Anterior cingulate cortex (tissue), 58 donors: ENCODE measurements at regions not wholly inside any gene's neighbourhood (a gene's known extent, or its start where the extent isn't known, plus 50 kb on each side); places are given as distances from the start of the nearest gene placed in this dataset.

ENCODE experiments used
- DNase-seq, 58 donors: peaks; one replicate each; lab custom pipeline; 2025; lab: John Stamatoyannopoulos, UW

DNA sequence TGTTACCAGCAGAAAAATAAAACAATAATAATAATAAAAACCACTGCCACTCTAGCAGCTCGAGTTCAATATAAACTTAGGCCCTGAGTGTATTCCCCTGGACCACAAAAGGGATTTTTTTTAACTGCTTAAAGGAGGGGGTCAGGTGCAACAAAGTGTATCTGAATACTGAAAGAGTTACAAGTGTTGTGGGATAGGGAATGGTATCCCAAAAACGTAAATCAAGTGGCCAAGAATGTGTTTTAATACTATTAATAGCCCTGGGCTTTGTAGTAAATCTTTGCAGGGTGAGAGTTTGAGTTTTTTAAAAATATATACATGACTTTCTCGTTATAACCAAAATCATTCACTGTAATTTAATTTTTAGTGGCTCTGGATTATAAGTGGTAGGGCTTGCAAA lies 860.1 kb upstream of the INTU start:
- DNase-seq: no peak

DNA sequence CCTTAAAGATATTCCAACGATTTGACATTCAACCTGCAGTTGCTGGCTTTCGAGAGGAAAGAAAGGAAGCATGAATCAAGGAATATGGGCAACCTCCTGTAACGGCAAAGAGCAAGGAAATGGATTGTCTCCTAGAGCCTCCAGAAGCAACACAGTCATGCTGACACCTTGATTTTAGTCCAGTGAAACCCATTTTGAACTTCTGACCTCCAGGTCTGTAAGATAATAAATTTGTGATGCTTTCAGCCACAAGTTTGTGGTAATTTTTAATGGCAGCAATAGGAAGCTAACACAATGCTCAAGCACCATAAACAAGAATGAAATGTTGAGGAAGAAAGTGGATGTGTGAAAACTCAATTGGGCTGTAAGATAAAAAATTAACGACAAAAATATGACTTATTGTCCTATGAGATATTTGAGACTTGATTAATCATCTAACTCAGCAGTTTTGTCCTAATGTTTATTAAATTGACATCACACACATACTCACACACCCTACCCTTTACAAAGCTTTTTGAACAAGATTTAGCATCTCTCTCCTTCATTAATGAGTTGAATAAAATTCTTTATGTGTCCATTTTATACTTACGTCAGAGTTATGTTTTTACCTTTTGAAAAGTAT lies 857.2 kb upstream of the INTU start:
- no peak for DNase-seq

DNA sequence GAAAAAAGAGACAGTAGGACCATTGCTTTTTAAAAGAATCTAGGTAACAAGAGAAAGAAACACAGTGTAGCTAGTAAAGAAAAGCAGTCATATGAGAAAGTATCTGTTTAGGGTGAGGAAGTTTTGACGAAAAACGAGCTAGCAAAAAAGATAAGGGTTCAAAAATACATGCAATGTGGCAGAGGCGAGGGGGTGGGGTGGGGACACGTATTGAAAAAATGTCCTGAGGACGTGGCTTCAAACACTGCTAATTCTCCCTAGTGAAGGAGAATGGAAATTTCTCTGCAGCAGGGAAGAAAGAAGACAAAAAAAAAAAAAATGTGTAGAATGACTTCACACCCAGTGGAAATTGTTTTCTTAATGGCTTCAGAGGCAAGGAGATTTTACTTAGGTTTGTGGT lies 856.4 kb upstream of the INTU start:
- DNase-seq: no peak

DNA sequence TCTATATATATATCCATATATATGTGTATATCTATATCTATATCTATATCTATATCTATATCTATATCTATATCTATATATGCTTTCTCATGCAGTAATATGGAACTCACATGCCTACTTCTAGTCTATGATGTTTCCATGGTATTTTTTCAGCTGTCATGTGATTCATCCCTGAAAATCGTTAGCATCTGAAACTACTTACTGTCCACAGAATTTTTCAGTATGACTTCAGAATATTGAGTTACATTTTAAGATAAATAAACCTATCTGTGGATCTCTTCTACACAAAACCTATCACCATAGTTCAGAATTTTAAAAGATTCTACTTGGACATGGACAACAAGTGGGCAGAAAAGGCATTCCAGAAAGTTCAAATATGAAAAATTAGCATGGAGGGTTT lies 855.1 kb upstream of the INTU start:
- no peak for DNase-seq

DNA sequence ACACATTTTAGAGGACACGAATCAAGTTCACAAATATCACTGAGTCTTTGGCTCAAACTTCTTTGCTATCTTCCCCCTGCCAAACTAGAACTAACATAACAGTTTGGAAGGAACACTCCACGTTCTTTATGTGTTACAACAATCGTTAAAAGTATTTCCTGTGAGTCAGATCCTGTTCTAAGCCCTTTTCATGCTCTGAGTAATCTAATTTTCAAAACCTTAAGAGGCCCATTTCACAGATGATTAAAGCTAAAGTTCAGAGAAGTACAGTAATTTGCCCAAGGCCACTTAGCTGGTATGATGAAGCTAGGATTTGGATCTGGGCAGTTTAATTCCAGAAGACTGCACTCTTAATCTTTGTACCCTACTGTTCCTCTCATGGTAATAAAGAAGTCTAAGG lies 854.4 kb upstream of the INTU start:
- DNase-seq: no peak

DNA sequence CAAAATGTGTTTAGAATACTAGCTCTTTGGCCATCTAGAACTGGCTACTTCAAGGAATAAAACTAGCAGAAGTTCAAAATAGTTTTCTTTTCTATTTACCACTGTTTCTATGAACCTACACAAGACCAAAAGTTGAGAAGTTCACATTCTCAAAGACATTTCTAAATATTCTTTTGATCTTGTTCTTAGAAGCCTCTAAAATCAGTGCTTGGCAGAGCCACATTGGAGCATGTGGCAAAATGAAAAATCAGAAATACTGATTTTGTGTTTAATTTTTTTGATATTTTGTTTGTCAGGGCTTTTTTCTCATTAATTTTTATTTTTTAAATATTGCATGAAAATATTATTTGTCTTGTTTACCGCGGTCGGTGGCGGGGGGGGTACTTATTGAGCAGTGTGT lies 853.8 kb upstream of the INTU start:
- DNase-seq: no peak

DNA sequence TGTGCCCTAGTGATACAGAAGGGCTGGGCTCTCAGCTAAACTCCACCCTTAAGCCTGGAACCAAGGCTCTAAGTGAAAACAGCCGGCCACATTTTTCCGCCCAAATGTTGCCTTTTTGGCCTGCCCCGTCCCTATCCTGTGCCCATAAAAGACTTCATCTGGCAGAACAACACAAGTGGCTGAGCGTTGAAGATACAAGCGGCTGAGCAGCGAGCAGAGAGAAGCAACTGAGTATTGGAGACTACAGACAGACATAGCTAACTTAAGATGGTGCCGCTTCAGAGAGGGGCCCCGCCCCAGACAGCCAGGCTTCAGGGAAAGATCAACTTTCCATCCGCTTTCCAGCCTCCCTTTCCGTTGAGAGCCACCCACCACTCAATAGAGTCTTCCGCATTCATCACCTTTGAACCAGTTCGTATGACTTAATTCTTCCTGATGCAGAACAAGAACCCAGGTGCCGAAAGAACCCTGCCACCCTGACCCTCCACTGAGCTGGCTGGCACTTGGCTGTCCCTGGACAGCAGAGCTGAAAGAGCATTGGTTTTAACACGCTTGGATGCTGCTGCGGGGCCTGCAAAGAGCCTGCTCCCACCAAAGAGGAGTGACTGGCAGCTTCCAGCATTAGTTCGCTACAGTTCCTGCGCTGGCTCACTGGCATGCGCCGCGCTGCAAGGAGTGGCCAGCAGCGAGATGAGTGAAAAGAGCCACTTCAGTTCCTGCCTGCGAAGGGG lies 853.2 kb upstream of the INTU start:
- no peak for DNase-seq

DNA sequence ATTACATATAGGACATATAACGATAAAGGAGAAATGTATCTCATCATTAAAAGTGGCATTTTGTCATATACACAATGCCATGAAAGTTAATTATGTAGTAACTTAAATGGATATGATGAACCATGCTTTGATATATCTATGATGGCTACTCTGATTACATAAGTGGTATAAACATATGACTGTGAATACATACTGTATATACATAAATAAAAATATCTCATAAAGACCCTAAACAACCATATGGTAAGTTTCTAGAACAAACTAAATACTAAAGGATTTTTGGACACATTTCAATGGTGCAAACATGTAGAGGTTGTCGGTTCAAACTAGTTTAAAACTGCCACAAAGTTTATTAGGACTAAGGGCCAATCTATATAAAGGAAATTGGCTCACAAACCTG lies 849.6 kb upstream of the INTU start:
- no peak for DNase-seq

DNA sequence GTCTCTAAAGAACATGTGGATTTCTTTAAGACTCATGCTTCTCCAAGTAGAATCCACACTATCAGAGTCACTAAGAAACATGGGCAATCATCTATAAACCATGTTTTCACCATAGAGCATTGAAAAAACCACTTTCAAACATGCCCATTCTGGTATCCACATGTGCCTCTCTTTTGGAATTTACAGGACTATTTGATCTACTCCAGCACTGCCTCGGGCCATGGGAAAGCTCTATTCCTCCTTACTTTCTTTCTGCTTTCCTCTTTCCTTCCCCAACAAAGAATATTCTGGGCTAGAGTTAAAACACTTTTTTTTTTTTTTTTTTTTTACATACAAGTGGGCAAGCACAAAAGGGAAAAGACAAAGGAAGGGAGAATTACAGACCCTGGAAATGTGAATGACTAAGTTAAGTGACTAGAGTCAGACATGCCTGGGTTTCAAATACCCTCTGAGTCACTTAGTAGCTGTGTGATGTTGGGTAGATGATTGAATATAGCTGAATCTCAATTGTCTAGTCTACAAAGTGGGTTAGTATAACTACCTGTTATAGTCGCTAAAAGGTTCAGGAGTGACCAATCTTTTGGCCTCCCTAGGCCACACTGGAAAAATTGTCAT lies 847.7 kb upstream of the INTU start:
- no peak for DNase-seq

DNA sequence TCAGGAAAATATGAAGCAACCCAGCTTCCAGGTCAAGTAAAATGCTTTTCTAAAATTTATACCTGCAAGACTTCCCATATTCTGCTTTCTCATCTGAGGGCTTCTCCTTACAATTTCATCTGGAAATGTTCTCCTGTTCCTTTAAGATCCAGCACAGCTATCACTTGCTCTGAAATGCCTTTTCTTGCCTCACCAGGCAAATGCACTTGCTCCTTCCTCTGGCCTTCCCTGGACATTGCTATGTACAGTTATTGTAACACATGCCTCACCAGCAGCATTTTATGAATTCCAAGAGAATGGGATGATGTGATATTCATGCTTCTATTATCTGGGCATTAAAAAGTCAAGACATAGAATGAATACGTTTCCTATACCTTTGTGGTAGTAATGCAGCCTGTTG lies 842.1 kb upstream of the INTU start:
- DNase-seq: no peak

DNA sequence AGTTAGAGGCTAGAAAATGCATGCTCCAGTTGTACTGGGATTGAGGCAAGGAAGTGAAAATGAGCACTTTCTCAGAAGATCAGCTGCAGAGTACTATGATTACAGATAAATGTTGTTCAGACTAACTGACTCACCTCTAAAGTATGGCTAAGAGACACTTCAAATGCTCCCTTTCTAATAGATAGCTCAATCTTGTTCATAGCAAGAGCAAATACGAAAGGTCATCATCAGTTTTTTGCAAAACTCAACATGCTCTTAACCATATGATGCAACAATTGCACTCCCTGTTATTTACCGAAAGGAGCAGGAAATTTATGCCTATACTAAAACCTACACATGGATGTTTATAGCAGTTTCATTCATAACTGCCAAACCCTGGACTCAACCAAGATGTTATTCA lies 838.4 kb upstream of the INTU start:
- DNase-seq: no peak

DNA sequence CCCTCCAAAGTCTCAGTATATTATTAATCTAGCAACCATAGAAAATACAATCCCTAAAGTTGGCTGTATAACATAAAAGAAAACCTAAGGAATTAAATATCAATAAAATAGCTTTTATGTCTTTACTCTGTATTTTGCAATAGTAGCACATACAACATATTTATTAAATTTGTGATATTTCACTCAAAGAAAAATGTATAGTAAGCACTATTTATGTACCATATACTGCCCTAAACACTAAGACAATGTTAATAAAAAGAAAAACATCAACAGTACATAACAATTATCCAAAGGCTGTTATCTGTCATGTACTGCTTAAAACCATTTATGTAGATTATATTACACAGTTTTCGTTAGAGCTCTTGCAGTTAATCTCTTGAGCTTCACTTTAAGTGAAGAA lies 834.5 kb upstream of the INTU start:
- DNase-seq: no peak

DNA sequence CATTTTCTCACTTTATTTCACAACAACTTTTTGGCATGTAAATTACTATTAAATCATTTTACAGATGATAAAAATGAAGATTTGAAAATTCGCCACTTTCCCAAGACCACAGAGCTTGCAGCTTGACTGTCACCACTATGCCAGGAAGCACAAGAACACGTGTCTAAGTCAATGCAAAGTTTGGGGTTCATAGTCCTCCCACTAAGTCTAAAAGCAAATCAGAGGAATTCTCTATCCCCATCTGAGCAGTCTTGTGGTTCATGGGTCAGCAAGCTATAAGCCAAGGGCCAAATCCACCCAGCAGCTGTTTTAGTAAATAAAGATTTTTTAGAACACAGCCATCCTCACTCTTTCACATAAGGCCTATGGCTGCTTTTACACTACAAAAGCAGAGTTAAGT lies 833.3 kb upstream of the INTU start:
- no peak for DNase-seq

DNA sequence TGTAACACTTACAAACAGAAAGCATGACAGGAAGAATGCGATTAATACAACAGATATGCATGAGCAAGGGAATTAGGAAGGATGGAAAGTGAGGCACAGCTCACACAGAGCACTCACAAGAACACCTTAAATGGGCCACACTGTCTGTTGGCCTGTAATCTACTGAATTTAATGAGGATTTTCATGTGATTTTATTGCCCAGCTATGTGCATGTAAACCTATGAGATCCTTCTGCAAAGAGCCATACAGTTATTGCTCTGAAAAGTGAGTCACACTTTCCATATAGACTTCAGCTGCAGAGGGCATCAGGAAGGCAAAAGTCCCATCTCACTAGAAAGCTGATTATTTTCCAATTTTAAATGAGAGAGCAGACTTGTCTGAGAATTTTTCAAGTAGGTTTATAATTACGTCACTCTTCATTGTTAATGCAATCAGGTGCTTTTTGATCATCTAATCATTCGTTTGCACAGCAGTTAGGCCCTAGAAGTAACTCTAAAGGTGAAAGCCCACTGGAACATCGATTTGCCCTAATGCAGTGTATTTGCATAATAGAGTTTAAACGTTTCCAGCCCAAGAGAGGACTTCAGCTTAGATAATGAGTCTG lies 832.7 kb upstream of the INTU start:
- DNase-seq: no peak

DNA sequence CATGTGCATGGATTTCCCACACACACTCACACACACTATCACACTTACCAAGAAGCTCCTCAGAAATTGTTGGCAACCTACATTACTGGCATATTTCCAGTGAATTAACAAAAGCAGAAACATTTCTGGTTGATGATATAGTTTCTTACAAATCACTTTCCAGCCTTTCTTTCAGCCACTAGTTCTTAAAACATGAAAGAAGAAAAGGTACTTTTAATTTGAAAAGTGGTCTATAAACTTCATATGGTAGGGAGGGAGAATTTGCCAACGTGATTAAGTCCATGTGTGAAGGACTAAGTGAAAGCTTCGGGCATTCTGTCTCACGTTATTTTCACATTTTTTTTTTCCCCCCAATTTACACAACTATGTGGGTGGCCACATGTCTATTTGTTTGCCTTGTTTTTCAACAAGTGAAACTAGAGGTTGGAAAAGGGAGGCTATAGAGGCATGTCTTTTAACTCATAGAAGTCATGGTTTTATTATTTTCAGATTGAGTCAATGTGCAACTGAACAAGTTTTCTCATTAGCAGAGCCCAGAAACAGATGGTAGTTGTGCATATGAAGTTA lies 832.1 kb upstream of the INTU start:
- no peak for DNase-seq

DNA sequence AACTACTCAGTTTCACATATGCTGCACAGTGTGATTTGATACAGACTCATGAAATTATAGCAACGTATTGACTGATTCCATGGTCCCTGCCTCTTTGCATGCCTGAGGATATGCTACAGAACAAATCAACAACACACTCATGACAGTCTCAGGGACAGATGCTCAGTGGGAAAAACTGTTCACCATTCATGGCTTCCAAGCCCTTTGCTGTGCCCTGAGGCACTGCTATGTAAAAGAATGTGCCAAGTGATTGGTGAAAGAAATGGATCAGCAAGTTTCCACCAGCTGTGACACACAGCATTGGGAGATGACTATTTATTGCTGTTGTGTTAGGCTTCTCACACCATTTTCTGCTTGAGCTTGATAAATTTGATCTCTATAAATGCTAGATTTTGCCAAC lies 825.6 kb upstream of the INTU start:
- no peak for DNase-seq

DNA sequence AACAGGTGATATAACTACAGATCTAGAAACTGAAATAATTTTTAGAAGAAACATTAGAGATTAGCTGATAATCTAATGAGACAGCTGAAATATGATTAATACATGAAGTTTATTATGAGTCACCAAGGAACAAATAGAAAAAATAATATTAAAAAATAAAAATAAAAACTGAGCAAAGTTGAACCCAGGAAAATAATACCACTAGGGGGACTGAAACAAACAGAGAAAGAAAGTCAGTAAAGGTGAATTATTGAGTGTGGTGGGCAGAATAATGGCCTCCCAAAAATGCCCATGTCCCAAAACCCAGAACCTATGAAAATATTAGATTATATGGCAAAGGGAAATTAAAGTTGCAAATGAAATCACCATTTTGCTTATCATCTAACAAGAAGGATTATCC lies 820.7 kb upstream of the INTU start:
- no peak for DNase-seq

DNA sequence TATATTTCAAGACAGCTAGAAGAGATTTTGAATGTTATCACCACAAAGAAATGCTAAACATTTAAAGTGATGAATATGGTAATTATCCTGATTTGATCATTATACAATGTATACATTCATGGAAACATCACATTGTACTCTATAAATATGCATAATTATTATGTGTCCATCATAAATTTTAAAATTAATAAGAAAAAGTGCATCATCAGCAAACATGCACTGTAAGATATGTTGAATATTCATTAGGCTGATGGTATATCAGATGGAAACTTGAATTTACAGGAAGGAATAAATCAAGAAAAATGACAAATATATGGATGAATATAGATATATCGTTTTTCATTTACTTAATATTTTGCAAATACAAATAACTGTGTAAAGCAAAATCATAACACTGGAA lies 812.1 kb upstream of the INTU start:
- DNase-seq: no peak

DNA sequence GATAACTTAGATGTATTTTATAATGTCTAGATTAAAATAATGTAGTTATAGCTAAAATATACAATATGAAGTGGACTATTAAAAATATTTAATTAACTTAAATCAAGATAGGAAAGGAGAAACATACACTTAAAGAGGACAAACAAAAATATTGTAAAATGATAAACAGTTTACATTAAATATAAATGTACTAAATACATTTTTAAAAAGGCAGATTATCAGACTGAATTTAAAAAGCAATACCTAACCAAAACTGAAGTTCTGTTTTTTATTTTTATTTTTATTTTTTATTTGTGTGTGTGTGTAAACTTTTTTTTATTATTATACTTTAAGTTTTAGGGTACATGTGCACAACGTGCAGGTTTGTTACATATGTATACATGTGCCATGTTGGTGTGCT lies 811.6 kb upstream of the INTU start:
- no peak for DNase-seq

DNA sequence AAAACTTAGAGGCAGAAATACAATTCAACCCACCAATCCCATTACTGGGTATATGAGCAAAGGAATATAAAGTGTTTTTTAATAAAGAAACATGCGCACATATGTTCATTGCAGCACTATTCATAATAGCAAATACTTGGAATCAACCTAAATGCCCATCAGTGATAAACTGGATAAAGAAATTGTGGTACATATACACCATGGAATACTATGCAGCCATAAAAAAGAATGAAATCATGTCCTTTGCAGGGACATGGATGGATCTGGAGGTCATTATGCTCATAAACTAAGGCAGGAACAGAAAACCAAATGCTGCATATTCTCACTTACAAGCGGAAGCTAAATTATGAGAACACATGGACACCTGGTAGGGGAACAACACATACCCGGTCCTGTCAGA lies 807.7 kb upstream of the INTU start:
- DNase-seq: no peak

DNA sequence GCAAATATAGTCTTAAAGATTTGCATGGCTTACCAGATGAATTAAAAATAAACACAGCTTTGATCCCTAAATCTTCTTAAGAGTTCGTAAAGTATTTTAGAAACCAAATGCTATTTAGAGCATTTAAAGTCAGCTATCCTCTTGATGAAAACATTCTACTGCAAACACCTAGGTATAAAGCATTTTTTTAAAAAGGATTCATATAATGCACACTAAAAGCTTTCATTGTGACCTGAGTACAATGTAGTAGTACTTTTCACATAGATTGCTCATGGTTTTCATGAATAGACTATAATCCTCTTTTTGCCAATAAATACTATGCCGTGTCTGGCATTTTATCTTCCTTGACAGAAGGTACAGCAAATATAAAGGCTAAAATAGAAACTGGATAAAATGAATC lies 805.1 kb upstream of the INTU start:
- no peak for DNase-seq

DNA sequence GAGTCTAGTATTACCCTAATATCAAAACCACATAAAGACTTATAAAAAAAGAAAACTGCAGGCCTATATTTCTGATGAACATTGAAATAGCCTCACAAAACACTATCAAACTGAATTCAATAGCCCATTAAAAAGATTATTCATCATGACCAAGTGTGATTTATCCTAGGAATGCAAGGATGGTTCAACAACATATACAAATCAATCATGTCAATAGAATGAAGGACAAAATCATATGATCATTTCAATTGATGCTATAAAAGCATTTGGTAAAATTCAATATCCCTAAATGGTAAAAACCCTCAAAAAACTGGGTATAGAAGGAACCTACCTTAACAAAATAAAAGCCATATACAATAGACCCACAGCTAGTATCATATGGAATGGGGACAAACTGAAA lies 797.9 kb upstream of the INTU start:
- no peak for DNase-seq
